ENCODE measurements at regions not wholly inside any gene's neighbourhood (a gene's known extent, or its start where the extent isn't known, plus 50 kb on each side); places are given as distances from the start of the nearest gene placed in this dataset.
"Not testable (repeated sequence)": the region's sequence is repeated elsewhere in the genome, so short reads cannot be mapped to it uniquely, and the experiment has no call there.

GRCh38 chr1:65654526-65654925 lies 138.2 kb upstream of the PDE4B start:
- TF ChIP-seq CTCF (optimal IDR thresholded peaks at IDR 0.05 in 1 of 3, IDR thresholded peaks at IDR 0.05 in 1 of 3, conservative IDR thresholded peaks at IDR 0.05 in 1 of 3; ENCODE audit: extremely low read depth in 1 of 3, insufficient read depth in 2 of 3, low read length in 3 of 3); EZH2 (IDR thresholded peaks at IDR 0.05; ENCODE audit: low read length): not testable (repeated sequence)
